Endodermal cell (in vitro differentiated cells): ENCODE measurements at regions not wholly inside any gene's neighbourhood (a gene's known extent, or its start where the extent isn't known, plus 50 kb on each side); places are given as distances from the start of the nearest gene placed in this dataset.

ENCODE experiments used
- DNase-seq: peaks from one replicate; pipeline ENCODE4 v3.0.0-alpha.2; 2017
- H3K27ac ChIP-seq: 2 replicates; pipeline ENCODE4 v1.5.1; 2013; ENCODE audit warnings: mild to moderate bottlenecking, low read depth, low read length, moderate library complexity
- H3K27me3 ChIP-seq: 2 replicates; pipeline ENCODE4 v1.6.1; 2013; ENCODE audit warnings: mild to moderate bottlenecking, low read length, moderate library complexity; ENCODE audit not compliant: insufficient read depth, control insufficient read depth, poor library complexity, severe bottlenecking
- H3K36me3 ChIP-seq: 2 replicates; pipeline ENCODE4 v1.7.0; 2013; ENCODE audit warnings: mild to moderate bottlenecking, low read length, moderate library complexity; ENCODE audit not compliant: control insufficient read depth, insufficient read depth
- H3K4me1 ChIP-seq: one replicate; pipeline ENCODE4 v1.7.0; 2013; ENCODE audit warnings: low read length; ENCODE audit not compliant: control insufficient read depth, insufficient read depth
- H3K4me3 ChIP-seq: 2 replicates; pipeline ENCODE4 v1.5.1; 2013; ENCODE audit warnings: mild to moderate bottlenecking, low read length, moderate library complexity
- H3K9ac ChIP-seq: 2 replicates; pipeline ENCODE4 v1.6.1; 2013; ENCODE audit warnings: mild to moderate bottlenecking, low read length, moderate library complexity; ENCODE audit not compliant: poor library complexity, severe bottlenecking; ENCODE audit errors: extremely low read depth
- H3K9me3 ChIP-seq: 2 replicates; pipeline ENCODE4 v1.6.1; 2013; ENCODE audit warnings: mild to moderate bottlenecking, low read length, moderate library complexity; ENCODE audit not compliant: control insufficient read depth
- H3K27ac Mint-ChIP-seq: 2 replicates; pipeline ENCODE4 v1.8.0; 2020; ENCODE audit warnings: mixed read lengths
- H3K27me3 Mint-ChIP-seq: 2 replicates; pipeline ENCODE4 v1.8.0; 2021; ENCODE audit warnings: mild to moderate bottlenecking, mixed read lengths; ENCODE audit not compliant: insufficient read depth
- H3K36me3 Mint-ChIP-seq: 2 replicates; pipeline ENCODE4 v1.8.0; 2020; ENCODE audit warnings: low read depth, mixed read lengths
- H3K4me1 Mint-ChIP-seq: 2 replicates; pipeline ENCODE4 v1.8.0; 2020; ENCODE audit warnings: mixed read lengths
- H3K4me3 Mint-ChIP-seq: 2 replicates; pipeline ENCODE4 v1.8.0; 2020; ENCODE audit warnings: mild to moderate bottlenecking, moderate library complexity, mixed read lengths
- H3K9me3 Mint-ChIP-seq: 2 replicates; pipeline ENCODE4 v1.8.0; 2020; ENCODE audit warnings: mild to moderate bottlenecking, mixed read lengths
- WGBS, 2 experiments: methylation state at CpG; one replicate each; pipeline versions ENCODE4 v1.1.5 to v1.1.7; 2013; ENCODE audit warnings: missing lambda C conversion rate in 2 of 2, mixed read lengths in 1 of 2; ENCODE audit not compliant: insufficient coverage in 1 of 2, insufficient read length in 1 of 2; 5-methylcytosine and 5-hydroxymethylcytosine counted together
- TF ChIP-seq, protein P1 (sequence below): fragments of 200-600 bp; sonication (generic); conservative IDR thresholded peaks from 2 replicates; pipeline ENCODE4 v1.5.0; 2021; ENCODE audit warnings: antibody characterized with exemption, mild to moderate bottlenecking

GRCh38 chr13:50152655-50153309, 137.5 kb downstream of the KCNRG start:
- no peak overlapping the region for H3K27ac ChIP-seq
- Mint-ChIP-seq H3K4me3 (no peak overlapping the region), H3K27ac (no peak overlapping the region), H3K27me3 (no peaks in the 10 kb centered on the region), H3K4me1 (peaks cover 9% of the 10 kb centered on the region), H3K9me3 (no peaks in the 10 kb centered on the region), H3K36me3 (no peaks in the 10 kb centered on the region)
- no peak for DNase-seq
- no peaks in the 10 kb centered on the region for H3K36me3 ChIP-seq
- TF ChIP-seq, protein P1, sequence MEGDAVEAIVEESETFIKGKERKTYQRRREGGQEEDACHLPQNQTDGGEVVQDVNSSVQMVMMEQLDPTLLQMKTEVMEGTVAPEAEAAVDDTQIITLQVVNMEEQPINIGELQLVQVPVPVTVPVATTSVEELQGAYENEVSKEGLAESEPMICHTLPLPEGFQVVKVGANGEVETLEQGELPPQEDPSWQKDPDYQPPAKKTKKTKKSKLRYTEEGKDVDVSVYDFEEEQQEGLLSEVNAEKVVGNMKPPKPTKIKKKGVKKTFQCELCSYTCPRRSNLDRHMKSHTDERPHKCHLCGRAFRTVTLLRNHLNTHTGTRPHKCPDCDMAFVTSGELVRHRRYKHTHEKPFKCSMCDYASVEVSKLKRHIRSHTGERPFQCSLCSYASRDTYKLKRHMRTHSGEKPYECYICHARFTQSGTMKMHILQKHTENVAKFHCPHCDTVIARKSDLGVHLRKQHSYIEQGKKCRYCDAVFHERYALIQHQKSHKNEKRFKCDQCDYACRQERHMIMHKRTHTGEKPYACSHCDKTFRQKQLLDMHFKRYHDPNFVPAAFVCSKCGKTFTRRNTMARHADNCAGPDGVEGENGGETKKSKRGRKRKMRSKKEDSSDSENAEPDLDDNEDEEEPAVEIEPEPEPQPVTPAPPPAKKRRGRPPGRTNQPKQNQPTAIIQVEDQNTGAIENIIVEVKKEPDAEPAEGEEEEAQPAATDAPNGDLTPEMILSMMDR = no peak
- no peaks in the 10 kb centered on the region for H3K27me3 ChIP-seq
- H3K9ac ChIP-seq = no peak overlapping the region
- H3K9me3 ChIP-seq = no peaks in the 10 kb centered on the region
- peaks cover 3% of the 10 kb centered on the region for H3K4me1 ChIP-seq
- H3K4me3 ChIP-seq = no peak overlapping the region
- 89 to 99% methylated on average over 5 to 7 of the region's 7 CpGs for WGBS, 2 experiments

- Histone ChIP-seq H3K36me3 (no peaks in the 10 kb centered on the region), H3K27me3 (no peaks in the 10 kb centered on the region), H3K4me1 (peaks cover 3% of the 10 kb centered on the region), H3K9me3 (no peaks in the 10 kb centered on the region), H3K9ac (no peak overlapping the region), H3K27ac (no peak overlapping the region), H3K4me3 (no peak overlapping the region)
- peaks cover 9% of the 10 kb centered on the region for H3K4me1 Mint-ChIP-seq
- no peak for DNase-seq
- H3K9me3 Mint-ChIP-seq = no peaks in the 10 kb centered on the region
- TF ChIP-seq, protein P1 = no peak
- no peak overlapping the region for H3K4me3 Mint-ChIP-seq
- no peaks in the 10 kb centered on the region for H3K27me3 Mint-ChIP-seq
- 90% methylated on average over 2 of the region's 2 CpGs; no CpG with 5 or more reads in 1 of the 2 experiments for WGBS, 2 experiments
- H3K27ac Mint-ChIP-seq = no peak overlapping the region
- H3K36me3 Mint-ChIP-seq = no peaks in the 10 kb centered on the region
These were observed 138.2 kb downstream of the KCNRG start for GRCh38 chr13:50153401-50153800.

DNA sequence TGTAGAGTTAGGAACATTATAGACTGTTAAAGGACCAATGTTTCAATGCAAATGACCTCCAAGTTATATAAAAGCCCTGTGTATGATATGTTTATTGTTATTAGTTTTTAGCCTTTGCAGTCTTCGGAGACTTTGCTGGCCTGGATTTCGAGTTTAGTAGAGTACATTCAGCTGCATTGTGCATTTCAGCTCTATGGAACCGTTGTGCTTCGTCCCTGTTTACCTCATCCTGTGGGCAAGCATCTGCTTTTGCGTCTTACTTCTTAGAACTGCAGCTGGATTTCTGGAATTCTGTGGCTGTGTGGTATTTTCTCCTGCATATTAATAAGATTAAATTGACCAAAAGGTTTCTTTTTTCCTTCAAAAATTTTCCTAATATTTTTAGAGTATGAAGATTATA, 138.6 kb downstream of the KCNRG start:
- H3K9ac ChIP-seq = no peak overlapping the region
- no peak for DNase-seq
- no peak overlapping the region for H3K4me3 ChIP-seq
- H3K27ac ChIP-seq = no peak overlapping the region
- Mint-ChIP-seq H3K27ac (no peak overlapping the region), H3K27me3 (no peaks in the 10 kb centered on the region), H3K4me3 (no peak overlapping the region), H3K36me3 (no peaks in the 10 kb centered on the region), H3K9me3 (no peaks in the 10 kb centered on the region), H3K4me1 (peaks cover 9% of the 10 kb centered on the region)
- TF ChIP-seq, protein P1 = no peak
- H3K9me3 ChIP-seq = no peaks in the 10 kb centered on the region
- WGBS, 2 experiments = 86 to 88% methylated on average over 4 to 5 of the region's 5 CpGs
- no peaks in the 10 kb centered on the region for H3K27me3 ChIP-seq
- H3K36me3 ChIP-seq = no peaks in the 10 kb centered on the region
- H3K4me1 ChIP-seq = peaks cover 3% of the 10 kb centered on the region
